Fibroblast of lung (primary cell): ENCODE measurements at regions not wholly inside any gene's neighbourhood (a gene's known extent, or its start where the extent isn't known, plus 50 kb on each side); places are given as distances from the start of the nearest gene placed in this dataset.
"Not testable (repeated sequence)": the region's sequence is repeated elsewhere in the genome, so short reads cannot be mapped to it uniquely, and the experiment has no call there.

Experiments
- DNase-seq, 2 donors: peaks; one replicate each; pipeline versions ENCODE4 v3.0.0 to v3.0.0-alpha.2; 2010; ENCODE audit warnings: low read depth in 2 of 2
- H2AFZ ChIP-seq: 2 replicates; pipeline ENCODE4 v1.5.1; 2012; ENCODE audit warnings: low read length, control low read depth, inconsistent platforms
- H3K27ac ChIP-seq: 2 replicates; pipeline ENCODE4 v1.5.1; 2011; ENCODE audit warnings: low read length, control low read depth; ENCODE audit not compliant: insufficient read depth
- H3K27me3 ChIP-seq: 2 replicates; pipeline ENCODE4 v1.5.1; 2011; ENCODE audit warnings: mild to moderate bottlenecking, low read length; ENCODE audit not compliant: control insufficient read depth, insufficient read depth
- H3K36me3 ChIP-seq: 2 replicates; pipeline ENCODE4 v1.5.1; 2011; ENCODE audit warnings: low read length; ENCODE audit not compliant: control insufficient read depth, insufficient read depth
- H3K4me1 ChIP-seq: 2 replicates; pipeline ENCODE4 v1.5.1; 2011; ENCODE audit warnings: low read length; ENCODE audit not compliant: control insufficient read depth, insufficient read depth; ENCODE audit errors: extremely low read depth
- H3K4me2 ChIP-seq: 2 replicates; pipeline ENCODE4 v1.5.1; 2011; ENCODE audit warnings: low read length, control low read depth; ENCODE audit not compliant: insufficient read depth; ENCODE audit errors: extremely low read depth
- H3K4me3 ChIP-seq, 4 experiments: fragments of 200-600 bp in 1 of 4; sonication (generic) in 1 of 4; replicated peaks in 1 of 4; 2 replicates each; pipeline ENCODE4 v1.5.1; 2011 to 2016; ENCODE audit warnings: low read length in 4 of 4, low read depth in 3 of 4, mild to moderate bottlenecking in 3 of 4, control low read depth in 2 of 4, inconsistent platforms in 1 of 4, mixed read lengths in 1 of 4; ENCODE audit not compliant: insufficient read depth in 1 of 4; ENCODE audit errors: control extremely low read depth in 1 of 4
- H3K79me2 ChIP-seq: 2 replicates; pipeline ENCODE4 v1.5.1; 2012; ENCODE audit warnings: mild to moderate bottlenecking, low read length, inconsistent platforms; ENCODE audit not compliant: control insufficient read depth, insufficient read depth
- H3K9ac ChIP-seq: 2 replicates; pipeline ENCODE4 v1.5.1; 2011; ENCODE audit warnings: mild to moderate bottlenecking, low read length, control low read depth; ENCODE audit not compliant: insufficient read depth
- H3K9me3 ChIP-seq: 2 replicates; pipeline ENCODE4 v1.5.1; 2012; ENCODE audit warnings: low read depth, low read length; ENCODE audit not compliant: control insufficient read depth, insufficient read depth
- H4K20me1 ChIP-seq: 2 replicates; pipeline ENCODE4 v1.5.1; 2011; ENCODE audit warnings: low read length; ENCODE audit not compliant: control insufficient read depth, insufficient read depth; ENCODE audit errors: extremely low read depth
- CTCF ChIP-seq, 2 donors: IDR thresholded peaks in 1 of 2; conservative IDR thresholded peaks in 1 of 2; 1 replicate in 1 of 2; 2 replicates in 1 of 2; pipeline ENCODE4 v1.5.1; 2011 to 2012; ENCODE audit warnings: low read length in 2 of 2, control low read depth in 1 of 2, inconsistent platforms in 1 of 2, low read depth in 1 of 2, mild to moderate bottlenecking in 1 of 2
- EZH2 ChIP-seq: IDR thresholded peaks from 2 replicates; pipeline ENCODE4 v1.5.1; 2012; ENCODE audit warnings: low read length, control low read depth, mild to moderate bottlenecking; ENCODE audit errors: missing control alignments

GRCh38 chr18:10170375-10170774, 256.6 kb downstream of the VAPA start:
- H3K27ac ChIP-seq: no peak overlapping the region
- H3K79me2 ChIP-seq: no peaks in the 10 kb centered on the region
- no peaks in the 10 kb centered on the region for H3K9me3 ChIP-seq
- H3K4me3 ChIP-seq: no peak overlapping the region
- H3K27me3 ChIP-seq: no peaks in the 10 kb centered on the region
- no peaks in the 10 kb centered on the region for H4K20me1 ChIP-seq
- H2AFZ ChIP-seq: no peak overlapping the region
- H3K9ac ChIP-seq: no peak overlapping the region
- no peak overlapping the region for H3K4me2 ChIP-seq
- DNase-seq: no peak
- no peak for TF ChIP-seq CTCF (conservative IDR thresholded peaks at IDR 0.05 in 1 of 2, IDR thresholded peaks at IDR 0.05 in 1 of 2; ENCODE audit: low read depth in 1 of 2, low read length in 2 of 2)
- no peak for TF ChIP-seq EZH2
- no peaks in the 10 kb centered on the region for H3K36me3 ChIP-seq
- H3K4me1 ChIP-seq: no peaks in the 10 kb centered on the region

- not testable (repeated sequence) for H3K27ac ChIP-seq, H3K27me3 ChIP-seq, DNase-seq, H3K79me2 ChIP-seq, H3K9me3 ChIP-seq, H2AFZ ChIP-seq, H3K36me3 ChIP-seq, H3K4me1 ChIP-seq, H3K4me2 ChIP-seq, H4K20me1 ChIP-seq, H3K4me3 ChIP-seq, H3K9ac ChIP-seq
Observed at GRCh38 chr18:10175333-10175732, 261.5 kb downstream of the VAPA start.

- not testable (repeated sequence) for H3K27ac ChIP-seq, H3K9ac ChIP-seq, H3K4me3 ChIP-seq, H3K9me3 ChIP-seq, H3K4me2 ChIP-seq, H2AFZ ChIP-seq, H3K4me1 ChIP-seq, H3K36me3 ChIP-seq, H4K20me1 ChIP-seq, H3K27me3 ChIP-seq, DNase-seq, H3K79me2 ChIP-seq
Observed at GRCh38 chr18:10179326-10179725, 265.5 kb downstream of the VAPA start.

GRCh38 chr18:10182009-10182624, 268.3 kb downstream of the VAPA start:
- Histone ChIP-seq H3K9ac (no peak overlapping the region), H3K9me3 (no peaks in the 10 kb centered on the region), H3K4me2 (no peak overlapping the region), H2AFZ (no peak overlapping the region), H3K4me1 (no peaks in the 10 kb centered on the region), H3K36me3 (no peaks in the 10 kb centered on the region), H4K20me1 (no peaks in the 10 kb centered on the region), H3K27ac (no peak overlapping the region), H3K79me2 (no peaks in the 10 kb centered on the region), H3K27me3 (no peaks in the 10 kb centered on the region), H3K4me3 (no peak overlapping the region)
- no peak for DNase-seq
- TF ChIP-seq EZH2 (no peak), CTCF (conservative IDR thresholded peaks at IDR 0.05 in 1 of 2, IDR thresholded peaks at IDR 0.05 in 1 of 2; ENCODE audit: low read depth in 1 of 2, low read length in 2 of 2) (no peak)
